ENCODE measurements at regions not wholly inside any gene's neighbourhood (a gene's known extent, or its start where the extent isn't known, plus 50 kb on each side); places are given as distances from the start of the nearest gene placed in this dataset.
"Not testable (repeated sequence)": the region's sequence is repeated elsewhere in the genome, so short reads cannot be mapped to it uniquely, and the experiment has no call there.

GRCh38 chr22:12603399-12603798 lies 2924.6 kb upstream of the OR11H1 start:
- TF ChIP-seq CTCF, EP300, POLR2A (IDR thresholded peaks at IDR 0.05): not testable (repeated sequence)
